HepG2 (cell line): ENCODE measurements at regions not wholly inside any gene's neighbourhood (a gene's known extent, or its start where the extent isn't known, plus 50 kb on each side); places are given as distances from the start of the nearest gene placed in this dataset.
A peak's percentile ranks its signal among the peaks of the same experiment; 100 is the strongest.

Source experiments
- ATAC-seq: fragments of 200-7000 bp; cut with Tn5 transposase; 3 replicates; pipeline ENCODE4 v1.9.1; 2020; ENCODE audit warnings: mild to moderate bottlenecking, moderate library complexity
- BruUV-seq: library from RNA; stranded (reverse); fragments of 400-500 nt; replicated peaks from 2 replicates; lab custom pipeline; 2021; lab: Mats Ljungman, UMichigan
- CTCF ChIA-PET: fragments of 300-600 bp; formaldehyde crosslinking; extraction: SDS; loops from one replicate; lab custom pipeline; 2021; ENCODE audit warnings: low total read pairs, inconsistent platforms, low intra/inter-chr PET ratio; lab: Yijun Ruan, JAX
- POLR2A ChIA-PET: fragments of 350-600 bp; sonication (Branson Sonifier 250); formaldehyde crosslinking; loops from one replicate; lab custom pipeline; 2020; ENCODE audit warnings: antibody characterized with exemption, inconsistent platforms; lab: Yijun Ruan, JAX
- DNase-seq: peaks from one replicate; pipeline ENCODE4 v3.0.0-alpha.2; 2015; ENCODE audit warnings: low spot score
- FAIRE-seq: peaks from 3 replicates; lab custom pipeline; 2011; peaks lifted over from hg19 to GRCh38; lab: Jason Lieb, UNC
- H2AFZ ChIP-seq: one replicate; pipeline ENCODE4 v1.6.1; 2011; ENCODE audit warnings: low read length, inconsistent platforms
- H3K27ac ChIP-seq: fragments of 300-600 bp; 3 replicates; pipeline ENCODE4 v1.8.0; 2011; ENCODE audit warnings: mixed run types, mild to moderate bottlenecking, mixed read lengths, low read length, inconsistent platforms; ENCODE audit not compliant: insufficient read depth; ENCODE audit errors: extremely low read length
- H3K27me3 ChIP-seq, 2 experiments: fragments of 200-600 bp in 1 of 2; 2 replicates in 1 of 2; 3 replicates in 1 of 2; pipeline versions ENCODE4 v1.6.0 to v1.8.0; 2011; ENCODE audit warnings: low read length in 2 of 2, mild to moderate bottlenecking in 2 of 2, moderate library complexity in 2 of 2, inconsistent platforms in 1 of 2; ENCODE audit not compliant: insufficient read depth in 2 of 2, control insufficient read depth in 1 of 2
- H3K36me3 ChIP-seq, 2 experiments: fragments of 200-600 bp in 1 of 2; replicated peaks in 1 of 2; 2 replicates in 1 of 2; 3 replicates in 1 of 2; pipeline versions ENCODE4 v1.5.1 to v1.8.0; 2011; ENCODE audit warnings: low read length in 2 of 2, inconsistent platforms in 1 of 2; ENCODE audit not compliant: insufficient read depth in 2 of 2, control insufficient read depth in 1 of 2
- H3K4me1 ChIP-seq: 2 replicates; pipeline ENCODE4 v1.5.1; 2012; ENCODE audit warnings: low read length, inconsistent platforms; ENCODE audit not compliant: insufficient read depth
- H3K4me2 ChIP-seq: 2 replicates; pipeline ENCODE4 v1.6.0; 2011; ENCODE audit warnings: low read depth, low read length, inconsistent platforms
- H3K4me3 ChIP-seq, 3 experiments: fragments of 200-600 bp in 1 of 3; sonication (generic), shearing (Covaris generic) in 1 of 3; replicated peaks in 1 of 3; 2 replicates each; pipeline ENCODE4 v1.5.1; 2011 to 2016; ENCODE audit warnings: low read length in 3 of 3, inconsistent platforms in 2 of 3, low read depth in 2 of 3, mild to moderate bottlenecking in 2 of 3, control low read depth in 1 of 3, mixed read lengths in 1 of 3; ENCODE audit not compliant: insufficient read depth in 1 of 3
- H3K79me2 ChIP-seq: one replicate; pipeline ENCODE4 v1.6.1; 2011; ENCODE audit warnings: low read length, inconsistent platforms; ENCODE audit not compliant: insufficient read depth
- H3K9ac ChIP-seq: 2 replicates; pipeline ENCODE4 v1.6.0; 2011; ENCODE audit warnings: mild to moderate bottlenecking, low read depth, low read length, inconsistent platforms; ENCODE audit not compliant: insufficient read depth
- H3K9me3 ChIP-seq: 2 replicates; pipeline ENCODE4 v1.5.1; 2012; ENCODE audit warnings: mild to moderate bottlenecking, low read length
- H4K20me1 ChIP-seq: 2 replicates; pipeline ENCODE4 v1.6.0; 2011; ENCODE audit warnings: inconsistent platforms, mild to moderate bottlenecking, low read length, moderate library complexity; ENCODE audit not compliant: insufficient read depth
- PPARG ChIP-seq: conservative IDR thresholded peaks from 2 replicates; pipeline ENCODE4 v1.6.1; 2016; ENCODE audit warnings: missing biosample characterization, missing genetic modification reagents
- SP5 ChIP-seq: IDR thresholded peaks from 2 replicates; pipeline ENCODE4 v1.6.1; 2016; ENCODE audit warnings: low read depth, borderline replicate concordance
- ZNF138 ChIP-seq: sonication (generic); formaldehyde crosslinking; IDR thresholded peaks from 2 replicates; pipeline ENCODE4 v1.5.0; 2020; ENCODE audit warnings: mild to moderate bottlenecking, low read depth, missing genetic modification reagents
- WGBS: methylation state at CpG from one replicate; pipeline ENCODE4 v1.1.6; 2017; ENCODE audit warnings: low lambda C conversion rate; 5-methylcytosine and 5-hydroxymethylcytosine counted together
- in situ Hi-C: cut with HindIII; loops from 2 replicates; pipeline ENCODE4 v1.10.0; 2017; ENCODE audit warnings: low pct_unique_long_range_greater_than_20kb; ENCODE audit not compliant: extremely low pct_ligation_motif_present
- intact Hi-C: fragments of 100-400 bp; cut with micrococcal nuclease; formaldehyde crosslinking; loops from one replicate; pipeline ENCODE4 v1.10.0; 2022; ENCODE audit not compliant: unreplicated experiment
- TF ChIP-seq, protein P1 (sequence below): IDR thresholded peaks from 2 replicates; pipeline ENCODE4 v1.4.0; 2020; ENCODE audit warnings: mild to moderate bottlenecking, missing genetic modification reagents

DNA sequence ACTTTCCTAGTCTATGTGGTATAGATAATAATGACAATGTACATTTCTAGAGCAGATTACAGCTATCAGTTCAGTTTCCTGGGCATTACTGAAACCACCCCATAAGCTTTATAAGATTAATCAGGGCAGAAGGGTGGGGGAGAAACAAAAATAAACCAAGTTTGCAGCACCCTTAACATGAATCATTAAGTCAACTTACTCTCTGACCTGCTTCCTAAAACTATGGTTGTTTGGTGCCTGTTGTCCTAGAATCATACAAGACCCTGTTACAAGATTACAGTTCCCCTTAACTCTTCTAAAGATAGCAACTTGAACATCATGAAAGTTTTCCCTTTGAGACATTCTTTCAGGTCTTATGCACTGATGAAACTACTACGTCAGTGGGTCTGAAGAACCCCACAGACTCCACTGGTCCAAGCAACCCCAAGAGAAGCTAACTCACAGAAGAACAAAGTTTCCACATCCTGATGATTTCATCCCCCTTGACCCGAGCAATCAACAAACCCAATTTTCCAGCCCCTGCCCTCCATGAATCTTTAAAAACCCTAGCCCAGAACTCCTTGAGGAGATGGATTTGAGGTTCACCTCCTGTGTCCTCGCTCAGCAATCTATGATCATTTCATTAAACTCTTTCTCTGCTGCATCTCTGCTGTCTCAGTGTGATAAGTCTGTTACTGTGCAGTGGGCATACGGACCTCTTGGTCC lies 336.5 kb downstream of the FOXO1 start:
- DNase-seq (no peak), FAIRE-seq (no peak), ATAC-seq (no peak)
- in situ Hi-C loops: loop anchor here (10.0 kb wide), 1 partner anchor 335 kb away; the partner anchor contains the start of gene FOXO1
- no peaks in the 10 kb centered on the region for H3K27me3 ChIP-seq
- H3K9me3 ChIP-seq: no peaks in the 10 kb centered on the region
- no TSS peak for BruUV-seq
- H3K4me2 ChIP-seq: no peak overlapping the region
- CTCF ChIA-PET: no interaction called here
- TF ChIP-seq SP5 (CRISPR knock-in tag) (no peak), ZNF138 (CRISPR knock-in tag) (no peak), PPARG (CRISPR knock-in tag) (0 out of 2 replicates have a peak, but pooled peaks have one; percentile 49)
- TF ChIP-seq, protein P1, sequence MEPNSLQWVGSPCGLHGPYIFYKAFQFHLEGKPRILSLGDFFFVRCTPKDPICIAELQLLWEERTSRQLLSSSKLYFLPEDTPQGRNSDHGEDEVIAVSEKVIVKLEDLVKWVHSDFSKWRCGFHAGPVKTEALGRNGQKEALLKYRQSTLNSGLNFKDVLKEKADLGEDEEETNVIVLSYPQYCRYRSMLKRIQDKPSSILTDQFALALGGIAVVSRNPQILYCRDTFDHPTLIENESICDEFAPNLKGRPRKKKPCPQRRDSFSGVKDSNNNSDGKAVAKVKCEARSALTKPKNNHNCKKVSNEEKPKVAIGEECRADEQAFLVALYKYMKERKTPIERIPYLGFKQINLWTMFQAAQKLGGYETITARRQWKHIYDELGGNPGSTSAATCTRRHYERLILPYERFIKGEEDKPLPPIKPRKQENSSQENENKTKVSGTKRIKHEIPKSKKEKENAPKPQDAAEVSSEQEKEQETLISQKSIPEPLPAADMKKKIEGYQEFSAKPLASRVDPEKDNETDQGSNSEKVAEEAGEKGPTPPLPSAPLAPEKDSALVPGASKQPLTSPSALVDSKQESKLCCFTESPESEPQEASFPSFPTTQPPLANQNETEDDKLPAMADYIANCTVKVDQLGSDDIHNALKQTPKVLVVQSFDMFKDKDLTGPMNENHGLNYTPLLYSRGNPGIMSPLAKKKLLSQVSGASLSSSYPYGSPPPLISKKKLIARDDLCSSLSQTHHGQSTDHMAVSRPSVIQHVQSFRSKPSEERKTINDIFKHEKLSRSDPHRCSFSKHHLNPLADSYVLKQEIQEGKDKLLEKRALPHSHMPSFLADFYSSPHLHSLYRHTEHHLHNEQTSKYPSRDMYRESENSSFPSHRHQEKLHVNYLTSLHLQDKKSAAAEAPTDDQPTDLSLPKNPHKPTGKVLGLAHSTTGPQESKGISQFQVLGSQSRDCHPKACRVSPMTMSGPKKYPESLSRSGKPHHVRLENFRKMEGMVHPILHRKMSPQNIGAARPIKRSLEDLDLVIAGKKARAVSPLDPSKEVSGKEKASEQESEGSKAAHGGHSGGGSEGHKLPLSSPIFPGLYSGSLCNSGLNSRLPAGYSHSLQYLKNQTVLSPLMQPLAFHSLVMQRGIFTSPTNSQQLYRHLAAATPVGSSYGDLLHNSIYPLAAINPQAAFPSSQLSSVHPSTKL (CRISPR knock-in tag): peak; percentile 16; the same call in 1 of the 2 replicates
- H3K4me3 ChIP-seq: no peak overlapping the region
- no peak overlapping the region for H3K9ac ChIP-seq
- POLR2A ChIA-PET: no interaction called here
- H3K4me1 ChIP-seq: peaks cover 58% of the 10 kb centered on the region
- H2AFZ ChIP-seq: no peak overlapping the region
- no peaks in the 10 kb centered on the region for H3K36me3 ChIP-seq
- intact Hi-C loops: no loop called here
- H4K20me1 ChIP-seq: no peaks in the 10 kb centered on the region
- 90% methylated on average over 4 of the region's 4 CpGs for WGBS
- H3K27ac ChIP-seq: no peak overlapping the region
- no peaks in the 10 kb centered on the region for H3K79me2 ChIP-seq
